WTC11 (cell line): ENCODE measurements at regions not wholly inside any gene's neighbourhood (a gene's known extent, or its start where the extent isn't known, plus 50 kb on each side); places are given as distances from the start of the nearest gene placed in this dataset.
"Not testable (repeated sequence)": the region's sequence is repeated elsewhere in the genome, so short reads cannot be mapped to it uniquely, and the experiment has no call there.

Experiments
- ATF3 ChIP-seq: sonication (generic); formaldehyde crosslinking; conservative IDR thresholded peaks from 2 replicates; pipeline ENCODE4 v1.8.1; 2022; ENCODE audit warnings: mild to moderate bottlenecking, missing genetic modification reagents
- CTCF ChIP-seq: fragments of 200-600 bp; IDR thresholded peaks from 2 replicates; pipeline ENCODE4 v1.8.0; 2022; ENCODE audit warnings: antibody characterized with exemption
- E2F5 ChIP-seq: sonication (generic); formaldehyde crosslinking; IDR thresholded peaks from 2 replicates; pipeline ENCODE4 v1.8.1; 2022; ENCODE audit warnings: mild to moderate bottlenecking, moderate library complexity, missing genetic modification reagents
- NFE2L1 ChIP-seq: sonication (generic); formaldehyde crosslinking; IDR thresholded peaks from 2 replicates; pipeline ENCODE4 v1.8.1; 2023; ENCODE audit warnings: missing genetic modification reagents
- USF2 ChIP-seq: sonication (generic); formaldehyde crosslinking; IDR thresholded peaks from 2 replicates; pipeline ENCODE4 v1.8.1; 2023; ENCODE audit warnings: mild to moderate bottlenecking, missing genetic modification reagents, moderate library complexity
- ZNF121 ChIP-seq: sonication (generic); formaldehyde crosslinking; IDR thresholded peaks from 2 replicates; pipeline ENCODE4 v1.8.0; 2023; ENCODE audit warnings: missing genetic modification reagents

GRCh38 chr4:163236389-163236788 lies 69.7 kb upstream of the NAF1 start:
- not testable (repeated sequence) for TF ChIP-seq CTCF; E2F5 (CRISPR knock-in tag); NFE2L1 (CRISPR knock-in tag); ATF3 (CRISPR knock-in tag); USF2 (CRISPR knock-in tag); ZNF121 (CRISPR knock-in tag)
